ENCODE measurements at regions not wholly inside any gene's neighbourhood (a gene's known extent, or its start where the extent isn't known, plus 50 kb on each side); places are given as distances from the start of the nearest gene placed in this dataset.

DNA sequence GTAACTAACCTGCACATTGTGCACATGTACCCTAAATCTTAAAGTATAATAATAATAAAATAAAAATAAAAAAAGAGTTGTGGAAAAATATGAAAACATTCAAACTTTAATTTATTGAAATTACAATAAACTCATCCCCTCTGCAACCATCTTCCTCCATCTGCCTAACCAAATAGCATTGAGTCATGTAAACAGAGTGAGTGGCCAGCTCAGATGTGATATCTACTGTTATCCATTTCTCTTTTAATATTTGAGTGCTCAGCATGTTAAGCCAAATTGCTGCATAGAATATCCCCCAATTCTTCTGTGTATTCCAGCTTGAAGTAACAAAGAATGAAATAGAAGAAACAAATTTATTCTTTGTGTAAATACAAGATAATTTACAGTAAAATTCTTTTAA, 124.4 kb upstream of the HMHB1 start:
- TF ChIP-seq, protein P1, sequence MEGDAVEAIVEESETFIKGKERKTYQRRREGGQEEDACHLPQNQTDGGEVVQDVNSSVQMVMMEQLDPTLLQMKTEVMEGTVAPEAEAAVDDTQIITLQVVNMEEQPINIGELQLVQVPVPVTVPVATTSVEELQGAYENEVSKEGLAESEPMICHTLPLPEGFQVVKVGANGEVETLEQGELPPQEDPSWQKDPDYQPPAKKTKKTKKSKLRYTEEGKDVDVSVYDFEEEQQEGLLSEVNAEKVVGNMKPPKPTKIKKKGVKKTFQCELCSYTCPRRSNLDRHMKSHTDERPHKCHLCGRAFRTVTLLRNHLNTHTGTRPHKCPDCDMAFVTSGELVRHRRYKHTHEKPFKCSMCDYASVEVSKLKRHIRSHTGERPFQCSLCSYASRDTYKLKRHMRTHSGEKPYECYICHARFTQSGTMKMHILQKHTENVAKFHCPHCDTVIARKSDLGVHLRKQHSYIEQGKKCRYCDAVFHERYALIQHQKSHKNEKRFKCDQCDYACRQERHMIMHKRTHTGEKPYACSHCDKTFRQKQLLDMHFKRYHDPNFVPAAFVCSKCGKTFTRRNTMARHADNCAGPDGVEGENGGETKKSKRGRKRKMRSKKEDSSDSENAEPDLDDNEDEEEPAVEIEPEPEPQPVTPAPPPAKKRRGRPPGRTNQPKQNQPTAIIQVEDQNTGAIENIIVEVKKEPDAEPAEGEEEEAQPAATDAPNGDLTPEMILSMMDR (conservative IDR thresholded peaks at IDR 0.05 in 1 of 2, IDR thresholded peaks at IDR 0.05 in 1 of 2; ENCODE audit: low read depth in 1 of 2, low read length in 2 of 2), result no peak
- no peak for TF ChIP-seq EZH2 (IDR thresholded peaks at IDR 0.05; ENCODE audit: low read length, missing control alignments)

Measured in fibroblast of lung (primary cell).